Osteoblast (primary cell): ENCODE measurements at regions not wholly inside any gene's neighbourhood (a gene's known extent, or its start where the extent isn't known, plus 50 kb on each side); places are given as distances from the start of the nearest gene placed in this dataset.

Experiments used
- DNase-seq: peaks from one replicate; pipeline ENCODE4 v3.0.0; 2011; ENCODE audit warnings: low spot score, mixed read lengths; ENCODE audit not compliant: insufficient read length; ENCODE audit errors: missing footprints
- H2AFZ ChIP-seq: 2 replicates; pipeline ENCODE4 v1.6.0; 2011; ENCODE audit warnings: mild to moderate bottlenecking, low read length
- H3K27ac ChIP-seq: 2 replicates; pipeline ENCODE4 v1.5.1; 2011; ENCODE audit warnings: mild to moderate bottlenecking, low read depth, low read length, moderate library complexity
- H3K27me3 ChIP-seq: 2 replicates; pipeline ENCODE4 v1.6.0; 2012; ENCODE audit warnings: mild to moderate bottlenecking, control low read depth, inconsistent platforms, low read length, moderate library complexity; ENCODE audit not compliant: insufficient read depth
- H3K36me3 ChIP-seq: 2 replicates; pipeline ENCODE4 v1.5.1; 2011; ENCODE audit warnings: mild to moderate bottlenecking, low read length, control low read depth, moderate library complexity; ENCODE audit not compliant: insufficient read depth
- H3K4me1 ChIP-seq: 2 replicates; pipeline ENCODE4 v1.5.1; 2011; ENCODE audit warnings: mild to moderate bottlenecking, low read length, control low read depth, moderate library complexity; ENCODE audit not compliant: insufficient read depth
- H3K4me2 ChIP-seq: 2 replicates; pipeline ENCODE4 v1.6.0; 2011; ENCODE audit warnings: mild to moderate bottlenecking, low read length; ENCODE audit not compliant: insufficient read depth
- H3K4me3 ChIP-seq: fragments of 200-600 bp; sonication (generic); 3 replicates; pipeline ENCODE4 v1.5.1; 2012; ENCODE audit warnings: mild to moderate bottlenecking, low read length, inconsistent platforms; ENCODE audit not compliant: insufficient read depth
- H3K79me2 ChIP-seq: 2 replicates; pipeline ENCODE4 v1.6.0; 2012; ENCODE audit warnings: mild to moderate bottlenecking, low read length, control low read depth, inconsistent platforms; ENCODE audit not compliant: insufficient read depth
- H3K9me3 ChIP-seq: 2 replicates; pipeline ENCODE4 v1.5.1; 2011; ENCODE audit warnings: low read depth, low read length, control low read depth
- H4K20me1 ChIP-seq: 2 replicates; pipeline ENCODE4 v1.6.0; 2012; ENCODE audit warnings: mild to moderate bottlenecking, low read length, control low read depth; ENCODE audit not compliant: insufficient read depth
- TF ChIP-seq, protein P1 (sequence below): IDR thresholded peaks from 2 replicates; pipeline ENCODE4 v1.5.1; 2011; ENCODE audit warnings: mild to moderate bottlenecking, low read depth, low read length, moderate library complexity; ENCODE audit errors: extremely low read depth

DNA sequence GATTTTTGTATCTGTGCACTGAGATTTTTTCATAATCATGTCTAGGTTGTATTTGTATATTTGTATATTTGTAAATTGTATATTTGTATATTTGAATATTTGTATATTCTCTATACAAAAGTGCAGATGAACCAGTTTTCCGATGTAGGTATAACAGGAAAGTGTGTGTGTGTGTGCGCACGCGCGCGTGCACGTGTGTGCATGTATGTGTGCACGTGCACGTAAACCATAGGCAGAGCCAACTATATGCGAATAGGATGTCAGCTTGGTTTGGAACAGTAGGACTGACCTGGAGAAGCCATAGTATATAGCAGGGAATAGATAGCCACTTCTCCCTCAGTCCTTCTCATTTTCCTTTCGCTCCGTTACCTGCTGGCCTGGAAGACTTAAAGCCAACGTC is 565.8 kb downstream of the XIRP2 start:
- no peaks in the 10 kb centered on the region for H3K79me2 ChIP-seq
- no peaks in the 10 kb centered on the region for H3K36me3 ChIP-seq
- H2AFZ ChIP-seq = no peak overlapping the region
- H3K27ac ChIP-seq = no peak overlapping the region
- no peaks in the 10 kb centered on the region for H4K20me1 ChIP-seq
- H3K9me3 ChIP-seq = no peaks in the 10 kb centered on the region
- no peak overlapping the region for H3K4me2 ChIP-seq
- DNase-seq = no peak
- TF ChIP-seq, protein P1, sequence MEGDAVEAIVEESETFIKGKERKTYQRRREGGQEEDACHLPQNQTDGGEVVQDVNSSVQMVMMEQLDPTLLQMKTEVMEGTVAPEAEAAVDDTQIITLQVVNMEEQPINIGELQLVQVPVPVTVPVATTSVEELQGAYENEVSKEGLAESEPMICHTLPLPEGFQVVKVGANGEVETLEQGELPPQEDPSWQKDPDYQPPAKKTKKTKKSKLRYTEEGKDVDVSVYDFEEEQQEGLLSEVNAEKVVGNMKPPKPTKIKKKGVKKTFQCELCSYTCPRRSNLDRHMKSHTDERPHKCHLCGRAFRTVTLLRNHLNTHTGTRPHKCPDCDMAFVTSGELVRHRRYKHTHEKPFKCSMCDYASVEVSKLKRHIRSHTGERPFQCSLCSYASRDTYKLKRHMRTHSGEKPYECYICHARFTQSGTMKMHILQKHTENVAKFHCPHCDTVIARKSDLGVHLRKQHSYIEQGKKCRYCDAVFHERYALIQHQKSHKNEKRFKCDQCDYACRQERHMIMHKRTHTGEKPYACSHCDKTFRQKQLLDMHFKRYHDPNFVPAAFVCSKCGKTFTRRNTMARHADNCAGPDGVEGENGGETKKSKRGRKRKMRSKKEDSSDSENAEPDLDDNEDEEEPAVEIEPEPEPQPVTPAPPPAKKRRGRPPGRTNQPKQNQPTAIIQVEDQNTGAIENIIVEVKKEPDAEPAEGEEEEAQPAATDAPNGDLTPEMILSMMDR = no peak
- H3K27me3 ChIP-seq = no peaks in the 10 kb centered on the region
- H3K4me1 ChIP-seq = no peaks in the 10 kb centered on the region
- no peak overlapping the region for H3K4me3 ChIP-seq

DNA sequence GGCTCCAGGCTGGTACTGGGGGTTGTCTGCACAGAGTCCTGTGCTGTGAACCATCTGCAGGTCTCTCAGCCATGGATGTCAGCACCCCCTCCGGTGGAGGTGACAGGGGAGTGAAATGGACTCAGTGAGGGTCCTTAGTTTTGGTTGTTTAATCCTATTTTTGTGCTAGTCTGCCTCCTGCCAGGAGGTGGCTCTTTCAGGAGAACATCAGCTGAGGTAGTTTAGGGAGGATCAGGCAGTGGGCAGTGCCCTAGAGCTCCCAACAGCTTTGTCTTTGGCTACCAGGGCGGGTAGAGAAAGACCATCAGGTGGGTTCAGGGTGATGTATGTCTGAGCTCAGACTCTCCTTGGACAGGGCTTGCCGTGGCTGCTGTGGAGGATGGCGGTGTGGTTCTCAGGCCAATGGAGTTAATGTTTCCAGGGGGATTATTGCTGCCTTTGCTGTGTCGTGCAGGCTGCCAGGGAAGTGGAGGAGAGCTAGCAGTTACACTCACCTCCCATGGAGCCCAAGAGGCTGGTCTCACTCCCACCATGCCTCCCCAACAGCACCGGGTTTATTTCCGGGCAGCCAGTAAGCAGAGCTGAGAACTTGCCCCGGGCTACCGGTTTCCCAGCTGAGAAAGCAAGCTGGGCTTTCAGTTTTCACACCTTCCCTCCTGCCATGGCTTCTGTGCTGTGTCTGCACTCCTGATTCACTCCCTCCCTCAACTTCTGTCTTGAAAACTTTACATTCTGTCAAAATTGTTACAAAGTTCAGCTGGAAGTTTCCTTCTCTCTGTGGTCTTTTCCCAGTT is 563.4 kb downstream of the XIRP2 start:
- Histone ChIP-seq H4K20me1 (no peaks in the 10 kb centered on the region), H3K27ac (no peak overlapping the region)
- DNase-seq = no peak

DNA sequence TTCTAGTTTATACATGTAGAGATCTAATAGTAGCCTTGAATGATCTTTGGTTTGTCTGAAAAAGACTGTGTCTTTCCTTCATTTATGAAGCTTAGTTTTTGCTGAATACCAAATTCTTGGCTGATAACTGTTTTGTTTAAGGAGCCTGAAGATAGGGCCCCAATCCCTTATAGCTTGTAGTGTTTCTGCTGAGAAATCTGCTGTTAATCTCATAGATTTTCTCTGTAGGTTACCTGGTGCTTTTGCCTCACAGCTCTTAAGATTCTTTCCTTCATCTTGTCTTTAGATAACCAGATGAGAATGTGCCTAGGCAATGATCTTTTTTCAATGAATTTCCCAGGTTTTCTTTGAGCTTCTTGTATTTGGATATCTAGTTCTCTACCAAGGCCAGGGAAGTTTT is 562.1 kb downstream of the XIRP2 start:
- no peak overlapping the region for H3K4me2 ChIP-seq
- no peak for DNase-seq
- H3K27ac ChIP-seq = no peak overlapping the region
- H3K27me3 ChIP-seq = no peaks in the 10 kb centered on the region
- H3K4me1 ChIP-seq = no peaks in the 10 kb centered on the region
- H3K9me3 ChIP-seq = no peaks in the 10 kb centered on the region
- H4K20me1 ChIP-seq = no peaks in the 10 kb centered on the region
- H3K79me2 ChIP-seq = no peaks in the 10 kb centered on the region
- TF ChIP-seq, protein P1 = no peak
- no peak overlapping the region for H3K4me3 ChIP-seq
- H2AFZ ChIP-seq = no peak overlapping the region
- no peaks in the 10 kb centered on the region for H3K36me3 ChIP-seq

More for the DNA sequence above, 563.4 kb downstream of the XIRP2 start:
- Histone ChIP-seq H2AFZ (no peak overlapping the region), H3K4me2 (no peak overlapping the region), H3K36me3 (no peaks in the 10 kb centered on the region), H3K4me1 (no peaks in the 10 kb centered on the region), H3K27me3 (no peaks in the 10 kb centered on the region), H3K4me3 (no peak overlapping the region), H3K9me3 (no peaks in the 10 kb centered on the region), H3K79me2 (no peaks in the 10 kb centered on the region)
- TF ChIP-seq, protein P1 = no peak

DNA sequence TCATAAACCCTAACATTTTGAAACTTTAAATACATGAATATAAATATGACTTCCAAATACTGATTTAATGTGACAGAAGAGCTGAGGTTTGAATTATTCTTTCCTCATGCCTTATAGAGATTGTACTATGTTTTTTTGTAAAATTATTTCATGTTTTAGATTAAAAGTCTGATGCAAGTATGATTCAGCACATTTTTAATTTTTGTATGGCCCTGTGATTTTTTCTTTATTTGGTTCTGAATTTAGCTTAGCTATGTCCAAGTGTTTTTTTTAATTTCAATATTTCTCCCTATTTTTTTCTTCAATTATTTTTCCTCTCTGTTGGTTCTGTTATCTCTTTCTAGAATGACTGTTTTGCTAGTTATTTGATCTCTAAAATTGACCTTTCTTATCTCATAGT is 552.1 kb downstream of the XIRP2 start:
- no peak overlapping the region for H3K4me2 ChIP-seq
- H2AFZ ChIP-seq = no peak overlapping the region
- no peaks in the 10 kb centered on the region for H3K79me2 ChIP-seq
- H4K20me1 ChIP-seq = no peaks in the 10 kb centered on the region
- no peaks in the 10 kb centered on the region for H3K27me3 ChIP-seq
- H3K27ac ChIP-seq = no peak overlapping the region
- TF ChIP-seq, protein P1 = no peak
- no peaks in the 10 kb centered on the region for H3K4me1 ChIP-seq
- no peaks in the 10 kb centered on the region for H3K9me3 ChIP-seq
- H3K4me3 ChIP-seq = no peak overlapping the region
- no peak for DNase-seq
- no peaks in the 10 kb centered on the region for H3K36me3 ChIP-seq
